Stimulated activated naive B cell treated with anti-CD40 and anti-IgM and Interleukin-4, amounts not matched to agents 10 μg/mL and 1 μg/mL and 100 μg/mL, for 72 hours (primary cell): ENCODE measurements at regions not wholly inside any gene's neighbourhood (a gene's known extent, or its start where the extent isn't known, plus 50 kb on each side); places are given as distances from the start of the nearest gene placed in this dataset.
"Not testable (repeated sequence)": the region's sequence is repeated elsewhere in the genome, so short reads cannot be mapped to it uniquely, and the experiment has no call there.

Experiments
- ATAC-seq, 2 donors: fragments of 150-1000 bp; cut with Tn5 transposase; replicated peaks; 2 replicates each; pipeline ENCODE4 v1.10.0; 2021; ENCODE audit warnings: moderate library complexity in 1 of 2
- DNase-seq: peaks from one replicate; pipeline ENCODE4 v3.0.0; 2021
- H3K27ac Mint-ChIP-seq: one replicate; pipeline ENCODE4 v1.8.0; 2022; ENCODE audit warnings: mild to moderate bottlenecking, mixed read lengths
- H3K27me3 Mint-ChIP-seq, 2 donors: one replicate each; pipeline ENCODE4 v1.8.0; 2022; ENCODE audit warnings: mixed read lengths in 2 of 2
- H3K36me3 Mint-ChIP-seq, 2 donors: one replicate each; pipeline ENCODE4 v1.8.0; 2022; ENCODE audit warnings: mixed read lengths in 2 of 2, mild to moderate bottlenecking in 1 of 2
- H3K4me1 Mint-ChIP-seq, 2 donors: one replicate each; pipeline ENCODE4 v1.8.0; 2022; ENCODE audit warnings: mixed read lengths in 2 of 2, mild to moderate bottlenecking in 1 of 2
- H3K4me3 Mint-ChIP-seq, 2 donors: one replicate each; pipeline ENCODE4 v1.8.0; 2022; ENCODE audit warnings: mild to moderate bottlenecking in 2 of 2, mixed read lengths in 2 of 2, moderate library complexity in 1 of 2
- H3K9me3 Mint-ChIP-seq, 2 donors: one replicate each; pipeline ENCODE4 v1.8.0; 2022; ENCODE audit warnings: mixed read lengths in 2 of 2, mild to moderate bottlenecking in 1 of 2

GRCh38 chr15:70237626-70238025, 139.9 kb upstream of the TLE3 start:
- ATAC-seq, result no peak
- Mint-ChIP-seq H3K36me3 (peaks cover under 1 to 2% of the 10 kb centered on the region in 2 donors), H3K9me3 (peaks cover under 1 to 7% of the 10 kb centered on the region in 2 donors), H3K27me3 (peaks cover 11% of the 10 kb centered on the region in 2 donors), H3K4me3 (no peak overlapping the region), H3K4me1 (peaks cover 37 to 52% of the 10 kb centered on the region in 2 donors), H3K27ac (no peak overlapping the region)
- no peak for DNase-seq

- no peak overlapping the region for H3K27ac Mint-ChIP-seq
- ATAC-seq, result no peak
These were observed 138.8 kb upstream of the TLE3 start for GRCh38 chr15:70236341-70237086.

GRCh38 chr15:70235347-70235746, 137.6 kb upstream of the TLE3 start:
- peaks cover 7 to 10% of the 10 kb centered on the region in 2 donors for H3K36me3 Mint-ChIP-seq
- ATAC-seq, result no peak
- H3K27me3 Mint-ChIP-seq, result peaks cover 11% of the 10 kb centered on the region in 2 donors
- peaks cover 21 to 30% of the 10 kb centered on the region in 2 donors for H3K4me1 Mint-ChIP-seq
- no peak overlapping the region for H3K27ac Mint-ChIP-seq
- H3K9me3 Mint-ChIP-seq, result peaks cover 13 to 16% of the 10 kb centered on the region in 2 donors
- H3K4me3 Mint-ChIP-seq, result no peak overlapping the region
- DNase-seq, result no peak

More at GRCh38 chr15:70236341-70237086, 138.8 kb upstream of the TLE3 start:
- DNase-seq, result no peak
- Mint-ChIP-seq H3K9me3 (peaks cover 11 to 15% of the 10 kb centered on the region in 2 donors), H3K4me1 (peaks cover 30 to 41% of the 10 kb centered on the region in 2 donors), H3K27me3 (peaks cover 11% of the 10 kb centered on the region in 2 donors), H3K4me3 (no peak overlapping the region), H3K36me3 (peaks cover 6 to 9% of the 10 kb centered on the region in 2 donors)

GRCh38 chr15:70234256-70234905, 136.7 kb upstream of the TLE3 start:
- no peak for DNase-seq
- H3K27me3 Mint-ChIP-seq, result peaks cover 11% of the 10 kb centered on the region in 2 donors
- H3K9me3 Mint-ChIP-seq, result peaks cover 21 to 22% of the 10 kb centered on the region in 2 donors
- H3K4me1 Mint-ChIP-seq, result peaks cover 15 to 20% of the 10 kb centered on the region in 2 donors
- no peak for ATAC-seq
- H3K27ac Mint-ChIP-seq, result no peak overlapping the region
- H3K36me3 Mint-ChIP-seq, result peaks cover 11 to 16% of the 10 kb centered on the region in 2 donors
- H3K4me3 Mint-ChIP-seq, result no peak overlapping the region

GRCh38 chr15:70231484-70231883, 133.8 kb upstream of the TLE3 start:
- Mint-ChIP-seq H3K27ac (no peak overlapping the region), H3K36me3 (peaks cover 11 to 17% of the 10 kb centered on the region in 2 donors), H3K27me3 (peaks cover 0 to 5% of the 10 kb centered on the region in 2 donors), H3K4me1 (peaks cover 4 to 11% of the 10 kb centered on the region in 2 donors), H3K9me3 (peaks cover 22 to 24% of the 10 kb centered on the region in 2 donors), H3K4me3 (no peak overlapping the region)
- ATAC-seq (no peak), DNase-seq (no peak)

- ATAC-seq, DNase-seq, H3K4me3 Mint-ChIP-seq, H3K4me1 Mint-ChIP-seq, H3K27me3 Mint-ChIP-seq, H3K27ac Mint-ChIP-seq: not testable (repeated sequence)
- H3K36me3 Mint-ChIP-seq, result peaks cover 11 to 17% of the 10 kb centered on the region in 2 donors
- H3K9me3 Mint-ChIP-seq, result peaks cover 20 to 22% of the 10 kb centered on the region in 2 donors
These were observed 130.2 kb upstream of the TLE3 start for GRCh38 chr15:70227918-70228317.

GRCh38 chr15:70227147-70227546, 129.4 kb upstream of the TLE3 start:
- Mint-ChIP-seq H3K4me1 (peaks cover 10 to 12% of the 10 kb centered on the region in 2 donors), H3K4me3 (no peak overlapping the region), H3K36me3 (peaks cover 10 to 13% of the 10 kb centered on the region in 2 donors), H3K27ac (no peak overlapping the region), H3K27me3 (peaks cover 0 to 8% of the 10 kb centered on the region in 2 donors), H3K9me3 (peaks cover 16% of the 10 kb centered on the region in 2 donors)
- DNase-seq, result no peak
- no peak for ATAC-seq

- Mint-ChIP-seq H3K4me3 (no peak overlapping the region), H3K9me3 (peaks cover 10% of the 10 kb centered on the region in 2 donors), H3K36me3 (peaks cover 4 to 7% of the 10 kb centered on the region in 2 donors), H3K27ac (no peak overlapping the region), H3K4me1 (peaks cover 10 to 12% of the 10 kb centered on the region in 2 donors), H3K27me3 (peaks cover 0 to 8% of the 10 kb centered on the region in 2 donors)
- DNase-seq, result no peak
- ATAC-seq, result no peak
These were observed 128.7 kb upstream of the TLE3 start for GRCh38 chr15:70226337-70226980.

GRCh38 chr15:70225416-70225815, 127.7 kb upstream of the TLE3 start:
- Mint-ChIP-seq H3K4me1 (peaks cover 13 to 16% of the 10 kb centered on the region in 2 donors), H3K27ac (no peak overlapping the region), H3K36me3 (peaks cover 5 to 6% of the 10 kb centered on the region in 2 donors), H3K9me3 (peaks cover 8% of the 10 kb centered on the region in 2 donors), H3K27me3 (peaks cover 0 to 8% of the 10 kb centered on the region in 2 donors), H3K4me3 (no peak overlapping the region)
- DNase-seq (no peak), ATAC-seq (no peak)

- peaks cover 0 to 2% of the 10 kb centered on the region in 2 donors for H3K36me3 Mint-ChIP-seq
- H3K4me1 Mint-ChIP-seq, result peaks cover 16 to 18% of the 10 kb centered on the region in 2 donors
- no peaks in the 10 kb centered on the region for H3K9me3 Mint-ChIP-seq
- no peak overlapping the region for H3K27ac Mint-ChIP-seq
- peaks cover 0 to 12% of the 10 kb centered on the region in 2 donors for H3K27me3 Mint-ChIP-seq
- DNase-seq (no peak), ATAC-seq (no peak)
- H3K4me3 Mint-ChIP-seq, result no peak overlapping the region
These were observed 124.9 kb upstream of the TLE3 start for GRCh38 chr15:70222606-70223005.

- DNase-seq (no peak), ATAC-seq (no peak)
- no peaks in the 10 kb centered on the region for H3K9me3 Mint-ChIP-seq
- H3K36me3 Mint-ChIP-seq, result peaks cover 0 to 2% of the 10 kb centered on the region in 2 donors
- peaks cover 16 to 18% of the 10 kb centered on the region in 2 donors for H3K4me1 Mint-ChIP-seq
- H3K27ac Mint-ChIP-seq, result no peak overlapping the region
- H3K27me3 Mint-ChIP-seq, result peaks cover 0 to 18% of the 10 kb centered on the region in 2 donors
- no peak overlapping the region for H3K4me3 Mint-ChIP-seq
These were observed 122.9 kb upstream of the TLE3 start for GRCh38 chr15:70220490-70221096.

GRCh38 chr15:70219966-70220365, 122.2 kb upstream of the TLE3 start:
- Mint-ChIP-seq H3K4me1 (peaks cover 16 to 18% of the 10 kb centered on the region in 2 donors), H3K27me3 (peaks cover 0 to 18% of the 10 kb centered on the region in 2 donors), H3K4me3 (no peak overlapping the region), H3K27ac (no peak overlapping the region), H3K36me3 (peaks cover 0 to 2% of the 10 kb centered on the region in 2 donors), H3K9me3 (no peaks in the 10 kb centered on the region)
- ATAC-seq (no peak), DNase-seq (no peak)

GRCh38 chr15:70219256-70219895, 121.7 kb upstream of the TLE3 start:
- no peaks in the 10 kb centered on the region for H3K9me3 Mint-ChIP-seq
- DNase-seq, result no peak
- peaks cover 0 to 18% of the 10 kb centered on the region in 2 donors for H3K27me3 Mint-ChIP-seq
- peaks cover 16 to 18% of the 10 kb centered on the region in 2 donors for H3K4me1 Mint-ChIP-seq
- ATAC-seq, result no peak
- no peak overlapping the region for H3K27ac Mint-ChIP-seq
- no peak overlapping the region for H3K4me3 Mint-ChIP-seq
- peaks cover 0 to 2% of the 10 kb centered on the region in 2 donors for H3K36me3 Mint-ChIP-seq
